Epithelial cell of esophagus (primary cell): ENCODE measurements at regions not wholly inside any gene's neighbourhood (a gene's known extent, or its start where the extent isn't known, plus 50 kb on each side); places are given as distances from the start of the nearest gene placed in this dataset.
"Not testable (repeated sequence)": the region's sequence is repeated elsewhere in the genome, so short reads cannot be mapped to it uniquely, and the experiment has no call there.

Experiments
- DNase-seq: peaks from one replicate; pipeline ENCODE4 v3.0.0; 2010; ENCODE audit warnings: low read depth
- H3K4me3 ChIP-seq: 2 replicates; pipeline ENCODE4 v1.5.1; 2011; ENCODE audit warnings: mild to moderate bottlenecking, low read length, control low read depth
- TF ChIP-seq, protein P1 (sequence below): IDR thresholded peaks from 2 replicates; pipeline ENCODE4 v1.5.1; 2011; ENCODE audit warnings: low read depth, mild to moderate bottlenecking, low read length, control low read depth, inconsistent platforms; ENCODE audit not compliant: insufficient read depth; ENCODE audit errors: missing control alignments

DNA sequence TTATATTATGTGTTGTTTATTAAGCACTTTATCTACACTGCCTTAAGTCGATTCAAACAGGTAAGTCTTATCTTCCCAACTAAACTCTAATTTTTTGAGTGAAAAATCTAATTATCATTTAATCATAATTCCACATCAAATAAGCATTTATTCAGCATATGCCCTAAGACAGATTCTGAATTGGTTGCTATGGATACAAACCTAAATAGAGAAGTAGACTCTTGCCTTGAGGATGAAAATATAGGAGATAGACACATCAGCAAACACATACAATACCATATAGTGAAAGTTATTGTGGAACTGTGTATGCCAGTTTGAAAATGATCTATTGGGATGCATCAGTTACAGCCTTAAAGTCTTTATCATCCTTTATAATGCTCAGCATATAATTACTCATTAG is 1679.9 kb downstream of the SLITRK1 start:
- no peak for DNase-seq
- TF ChIP-seq, protein P1, sequence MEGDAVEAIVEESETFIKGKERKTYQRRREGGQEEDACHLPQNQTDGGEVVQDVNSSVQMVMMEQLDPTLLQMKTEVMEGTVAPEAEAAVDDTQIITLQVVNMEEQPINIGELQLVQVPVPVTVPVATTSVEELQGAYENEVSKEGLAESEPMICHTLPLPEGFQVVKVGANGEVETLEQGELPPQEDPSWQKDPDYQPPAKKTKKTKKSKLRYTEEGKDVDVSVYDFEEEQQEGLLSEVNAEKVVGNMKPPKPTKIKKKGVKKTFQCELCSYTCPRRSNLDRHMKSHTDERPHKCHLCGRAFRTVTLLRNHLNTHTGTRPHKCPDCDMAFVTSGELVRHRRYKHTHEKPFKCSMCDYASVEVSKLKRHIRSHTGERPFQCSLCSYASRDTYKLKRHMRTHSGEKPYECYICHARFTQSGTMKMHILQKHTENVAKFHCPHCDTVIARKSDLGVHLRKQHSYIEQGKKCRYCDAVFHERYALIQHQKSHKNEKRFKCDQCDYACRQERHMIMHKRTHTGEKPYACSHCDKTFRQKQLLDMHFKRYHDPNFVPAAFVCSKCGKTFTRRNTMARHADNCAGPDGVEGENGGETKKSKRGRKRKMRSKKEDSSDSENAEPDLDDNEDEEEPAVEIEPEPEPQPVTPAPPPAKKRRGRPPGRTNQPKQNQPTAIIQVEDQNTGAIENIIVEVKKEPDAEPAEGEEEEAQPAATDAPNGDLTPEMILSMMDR, result no peak
- H3K4me3 ChIP-seq, result no peak overlapping the region

DNA sequence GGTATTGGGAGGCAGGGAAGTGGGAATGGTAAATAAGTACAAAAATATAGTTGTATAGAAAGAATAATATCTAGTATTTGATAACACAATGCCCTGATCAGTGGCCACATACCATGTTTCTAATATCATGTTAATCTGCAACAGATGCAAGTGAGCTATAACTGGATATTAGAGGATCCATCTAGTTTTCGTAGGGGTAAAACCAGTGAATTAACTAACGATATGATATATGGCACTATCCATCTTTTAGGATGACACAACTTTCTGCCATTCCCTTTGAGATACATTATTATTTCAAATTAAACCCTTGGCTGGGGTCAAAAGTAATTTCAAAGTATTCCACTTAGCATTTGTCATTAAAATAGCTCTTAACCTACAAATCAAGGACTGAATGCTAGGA is 1686.2 kb downstream of the SLITRK1 start:
- no peak overlapping the region for H3K4me3 ChIP-seq

DNA sequence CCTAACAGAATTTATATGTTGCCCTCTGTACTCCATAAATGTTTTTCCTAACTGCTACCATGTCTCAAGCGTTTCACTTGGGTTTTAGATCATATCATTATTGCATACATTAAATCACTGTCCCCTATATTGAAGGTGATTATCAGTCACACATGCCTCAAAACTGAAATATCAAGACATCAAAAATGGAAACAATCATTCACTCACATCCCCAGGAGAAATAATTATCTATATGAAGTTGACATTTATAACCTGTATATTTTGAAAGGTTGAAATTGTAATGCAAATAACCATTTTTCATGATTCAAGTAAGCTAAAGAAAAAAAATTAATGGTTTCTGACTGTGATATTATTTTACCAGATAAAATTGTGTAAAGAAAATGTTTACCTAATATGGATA is 1695.0 kb downstream of the SLITRK1 start:
- H3K4me3 ChIP-seq, result no peak overlapping the region
- TF ChIP-seq, protein P1, result no peak
- DNase-seq, result no peak

More for the DNA sequence above, 1686.2 kb downstream of the SLITRK1 start:
- DNase-seq, result no peak
- TF ChIP-seq, protein P1, result no peak

DNA sequence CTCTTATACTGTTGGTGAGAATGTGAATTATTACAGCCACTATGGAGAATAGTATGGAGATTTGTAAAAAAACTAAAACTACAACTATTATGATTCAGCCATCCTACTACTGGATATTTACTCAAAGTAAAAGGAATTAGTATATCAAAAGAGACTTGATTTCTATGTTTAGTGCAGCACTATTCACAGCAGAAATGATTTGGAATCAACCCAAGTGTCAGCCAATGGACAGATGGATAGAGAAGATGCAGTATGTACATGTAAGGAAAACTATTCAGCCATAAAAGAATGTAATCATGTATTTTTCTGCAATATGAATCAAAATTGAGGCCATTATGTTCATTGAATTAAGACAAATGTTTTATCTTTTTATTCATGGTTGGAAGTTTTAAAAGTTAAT is 1705.5 kb downstream of the SLITRK1 start:
- DNase-seq, result no peak
- TF ChIP-seq, protein P1, result no peak
- H3K4me3 ChIP-seq, result no peak overlapping the region

DNA sequence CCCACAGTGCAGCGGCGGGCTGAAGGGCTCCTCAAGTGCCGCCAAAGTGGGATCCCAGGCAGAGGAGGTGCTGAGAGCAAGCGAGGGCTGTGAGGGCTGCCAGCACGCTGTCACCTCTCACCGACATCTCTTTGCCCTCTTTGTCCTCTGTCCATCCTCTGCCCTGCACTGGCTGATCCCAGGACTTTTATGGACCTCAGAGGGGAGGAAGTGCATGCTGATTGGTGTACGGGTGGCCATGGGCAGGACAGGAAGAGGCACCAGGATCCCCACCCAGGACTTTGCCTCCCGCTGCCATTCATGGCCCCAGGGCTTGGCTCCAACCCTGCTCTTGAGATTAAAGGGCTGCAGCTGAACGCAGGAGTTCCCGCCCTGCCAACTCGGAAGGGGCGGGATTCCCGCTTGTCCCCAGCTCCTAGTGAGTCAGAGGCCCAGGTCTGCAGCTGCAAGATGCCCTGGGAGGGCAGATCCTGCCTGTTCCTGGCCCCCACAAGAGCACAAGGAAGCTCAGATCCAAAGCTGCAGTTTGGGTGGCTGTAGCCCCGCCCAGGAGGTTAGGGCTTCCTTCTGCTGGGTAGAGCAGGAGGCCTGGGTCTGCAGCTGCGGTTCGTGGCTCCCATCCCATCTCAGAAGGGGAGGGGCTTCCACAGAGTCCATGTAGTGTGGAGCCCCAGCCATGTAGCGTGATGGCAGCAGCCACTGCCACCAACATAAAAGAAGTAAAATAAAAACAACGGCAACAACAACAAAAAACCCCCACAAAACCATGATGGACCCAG is 1716.7 kb downstream of the SLITRK1 start:
- H3K4me3 ChIP-seq, result no peak overlapping the region
- TF ChIP-seq, protein P1, result no peak
- DNase-seq, result no peak

DNA sequence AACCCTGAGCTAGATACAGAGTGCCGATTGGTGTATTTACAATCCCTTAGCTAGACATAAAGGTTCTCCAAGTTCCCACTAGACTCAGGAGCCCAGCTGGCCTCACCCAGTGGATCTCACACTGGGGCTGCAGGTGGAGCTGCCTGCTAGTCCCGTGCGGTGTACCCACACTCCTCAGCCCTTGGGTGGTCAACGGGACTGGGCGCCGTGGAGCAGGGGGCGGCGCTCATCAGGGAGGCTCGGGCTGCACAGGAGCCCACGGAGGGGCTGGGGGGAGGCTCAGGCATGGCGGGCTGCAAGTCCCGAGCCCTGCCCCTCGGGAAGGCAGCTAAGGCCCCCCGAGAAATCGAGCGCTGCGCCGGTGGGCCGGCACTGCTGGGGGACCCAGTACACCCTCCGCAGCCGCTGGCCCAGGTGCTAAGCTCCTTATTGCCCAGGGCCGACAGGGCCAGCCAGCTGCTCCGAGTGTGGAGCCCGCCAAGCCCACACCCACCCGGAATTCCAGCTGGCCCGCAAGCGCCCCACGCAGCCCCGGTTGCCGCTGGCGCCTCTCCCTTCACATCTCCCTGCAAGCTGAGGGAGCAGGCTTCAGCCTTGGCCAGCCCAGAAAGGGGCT is 1717.4 kb downstream of the SLITRK1 start:
- not testable (repeated sequence) for H3K4me3 ChIP-seq, DNase-seq

DNA sequence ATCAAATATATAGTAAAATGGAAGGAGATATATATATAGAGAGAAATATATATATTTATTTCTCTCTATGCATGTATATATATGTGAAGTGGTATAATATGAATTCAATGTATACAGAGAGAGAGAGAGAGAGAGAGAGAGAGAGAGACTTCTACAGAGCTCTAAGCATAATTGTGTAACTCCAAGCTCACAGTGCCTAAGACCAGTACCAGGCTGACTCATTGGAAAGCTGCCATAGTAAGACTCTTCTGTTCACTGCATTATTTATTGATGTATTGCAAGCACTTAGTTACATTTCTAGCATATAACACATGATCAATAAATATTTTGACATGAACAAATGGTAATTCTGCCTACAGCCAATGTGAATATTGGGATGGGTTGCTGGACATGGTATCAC is 1734.7 kb downstream of the SLITRK1 start:
- TF ChIP-seq, protein P1, result no peak
- peak; percentile 64 for DNase-seq
- no peak overlapping the region for H3K4me3 ChIP-seq
